OCI-LY7 (cell line): ENCODE measurements at regions not wholly inside any gene's neighbourhood (a gene's known extent, or its start where the extent isn't known, plus 50 kb on each side); places are given as distances from the start of the nearest gene placed in this dataset.

ENCODE experiments used
- CTCF ChIP-seq: fragments of 200-600 bp; sonication (generic); conservative IDR thresholded peaks from 2 replicates; pipeline ENCODE4 v1.5.1; 2014; ENCODE audit warnings: mild to moderate bottlenecking, antibody characterized with exemption, low read length, moderate library complexity, mixed read lengths
- EZH2phosphoT487 ChIP-seq: fragments of 200-600 bp; sonication (generic); IDR thresholded peaks from 2 replicates; pipeline ENCODE4 v1.6.1; 2018; ENCODE audit warnings: low read depth, borderline replicate concordance, mild to moderate bottlenecking, mixed run types, antibody characterized with exemption, low read length, moderate library complexity, mixed read lengths

GRCh38 chr7:49020145-49020544 lies 95.8 kb downstream of the CDC14C start:
- TF ChIP-seq CTCF (no peak), EZH2phosphoT487 (no peak)
